ENCODE measurements at regions not wholly inside any gene's neighbourhood (a gene's known extent, or its start where the extent isn't known, plus 50 kb on each side); places are given as distances from the start of the nearest gene placed in this dataset.
"Not testable (repeated sequence)": the region's sequence is repeated elsewhere in the genome, so short reads cannot be mapped to it uniquely, and the experiment has no call there.

DNA sequence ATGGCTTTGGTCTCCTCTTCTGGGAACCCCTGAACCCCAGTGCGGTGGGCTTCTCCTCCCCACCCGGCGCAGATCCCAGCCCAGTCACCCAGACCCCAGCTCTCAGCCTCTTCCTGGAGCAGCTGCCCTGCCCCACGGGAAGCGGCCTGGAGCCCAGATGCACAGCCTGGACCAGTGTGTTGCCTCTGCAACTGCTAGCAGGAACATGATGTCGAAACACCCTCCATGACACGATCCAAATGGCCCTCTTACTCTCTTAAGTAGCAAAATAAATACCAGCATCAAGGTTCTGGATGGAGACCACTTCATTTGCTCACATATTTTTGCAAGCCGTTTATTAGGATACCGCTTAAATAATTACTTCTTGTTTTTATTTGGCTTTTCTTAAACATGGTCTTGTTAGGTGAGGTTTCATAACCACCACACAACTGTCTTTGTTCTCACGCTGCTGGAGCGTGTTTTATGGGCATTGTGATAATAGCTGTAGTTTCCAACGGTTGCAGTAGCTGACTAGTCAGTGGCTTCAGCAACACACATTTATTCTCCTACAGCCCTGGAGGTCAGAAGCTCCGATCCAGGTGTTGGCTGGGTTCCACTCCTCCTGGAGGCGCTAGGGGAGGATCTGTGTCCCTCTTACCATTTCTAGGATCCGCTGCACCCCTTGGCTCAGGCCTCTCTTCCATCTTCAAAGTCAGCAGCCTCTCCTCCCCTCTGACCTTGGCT lies 5453.9 kb upstream of the TPTE start:
- H3K27me3 ChIP-seq (ENCODE audit: control insufficient read depth in 2 of 2, insufficient read depth in 2 of 2, low read length in 2 of 2); H3K36me3 Mint-ChIP-seq; DNase-seq; H3K36me3 ChIP-seq (ENCODE audit: control insufficient read depth in 2 of 3, insufficient read depth in 3 of 3, low read length in 3 of 3); CTCF ChIA-PET; H3K9me3 Mint-ChIP-seq; H3K4me1 Mint-ChIP-seq; H3K4me3 Mint-ChIP-seq; H3K27ac ChIP-seq (ENCODE audit: low read depth, low read length); H3K4me3 ChIP-seq (ENCODE audit: low read length); H3K9me3 ChIP-seq (ENCODE audit: control insufficient read depth in 2 of 3, low read length in 3 of 3); POLR2A ChIA-PET; ATAC-seq; H3K27me3 Mint-ChIP-seq; intact Hi-C loops (cut with micrococcal nuclease); H3K4me1 ChIP-seq (ENCODE audit: control insufficient read depth in 2 of 2, insufficient read depth in 2 of 2, low read length in 2 of 2); H3K27ac Mint-ChIP-seq: not testable (repeated sequence)

DNA sequence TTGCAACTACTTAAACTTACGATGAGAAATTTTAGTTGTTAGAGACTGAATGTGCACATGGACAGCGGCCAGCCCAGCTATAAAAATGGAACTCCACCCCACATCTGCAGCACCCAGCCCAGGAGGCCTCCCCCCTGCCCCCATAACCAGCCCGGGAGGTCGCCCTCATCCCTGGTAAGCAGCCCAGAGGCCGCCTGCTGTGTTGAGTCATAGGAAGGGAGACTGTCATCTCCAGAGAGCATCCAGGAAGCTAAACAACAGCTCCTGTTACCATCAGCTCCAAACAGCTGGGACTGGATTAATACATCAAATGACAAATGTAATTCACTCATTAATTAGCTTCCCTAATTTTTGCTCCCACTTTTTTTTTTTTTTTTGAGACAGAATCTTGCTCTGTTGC lies 5452.7 kb upstream of the TPTE start:
- H3K27ac Mint-ChIP-seq; intact Hi-C loops (cut with micrococcal nuclease); H3K9me3 ChIP-seq (ENCODE audit: control insufficient read depth in 2 of 3, low read length in 3 of 3); H3K27me3 ChIP-seq (ENCODE audit: control insufficient read depth in 2 of 2, insufficient read depth in 2 of 2, low read length in 2 of 2); H3K4me1 Mint-ChIP-seq; POLR2A ChIA-PET; H3K36me3 Mint-ChIP-seq; H3K27me3 Mint-ChIP-seq; H3K4me3 Mint-ChIP-seq; H3K36me3 ChIP-seq (ENCODE audit: control insufficient read depth in 2 of 3, insufficient read depth in 3 of 3, low read length in 3 of 3); DNase-seq; ATAC-seq; H3K9me3 Mint-ChIP-seq; CTCF ChIA-PET; H3K4me3 ChIP-seq (ENCODE audit: low read length); H3K4me1 ChIP-seq (ENCODE audit: control insufficient read depth in 2 of 2, insufficient read depth in 2 of 2, low read length in 2 of 2); H3K27ac ChIP-seq (ENCODE audit: low read depth, low read length): not testable (repeated sequence)

DNA sequence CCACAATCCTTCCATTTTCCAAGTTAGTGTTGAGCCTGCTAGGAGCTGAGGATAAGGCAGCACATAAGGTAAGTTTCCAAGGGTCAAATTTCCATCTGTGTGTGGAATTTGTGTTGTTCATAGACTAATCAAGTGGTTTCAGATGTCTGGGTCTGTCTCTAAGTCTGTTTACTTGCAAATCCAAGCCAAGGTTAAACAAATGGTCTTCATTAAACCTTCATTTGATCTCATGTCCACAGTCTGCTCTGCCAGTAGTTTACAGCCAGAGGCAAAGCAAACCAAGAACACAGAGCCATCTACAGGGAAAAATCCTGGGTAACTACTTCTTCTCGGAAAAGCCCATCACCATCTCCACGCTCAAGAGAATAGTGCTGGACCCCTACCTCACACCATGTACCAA lies 5450.2 kb upstream of the TPTE start:
- H3K9me3 Mint-ChIP-seq; DNase-seq; H3K4me1 Mint-ChIP-seq; H3K36me3 Mint-ChIP-seq; ATAC-seq; H3K27ac Mint-ChIP-seq; H3K4me3 Mint-ChIP-seq; H3K27ac ChIP-seq (ENCODE audit: low read depth, low read length); H3K27me3 ChIP-seq (ENCODE audit: control insufficient read depth in 2 of 2, insufficient read depth in 2 of 2, low read length in 2 of 2); POLR2A ChIA-PET; CTCF ChIA-PET; H3K4me1 ChIP-seq (ENCODE audit: control insufficient read depth in 2 of 2, insufficient read depth in 2 of 2, low read length in 2 of 2); H3K9me3 ChIP-seq (ENCODE audit: control insufficient read depth in 2 of 3, low read length in 3 of 3); H3K4me3 ChIP-seq (ENCODE audit: low read length); H3K36me3 ChIP-seq (ENCODE audit: control insufficient read depth in 2 of 3, insufficient read depth in 3 of 3, low read length in 3 of 3); intact Hi-C loops (cut with micrococcal nuclease); H3K27me3 Mint-ChIP-seq: not testable (repeated sequence)

DNA sequence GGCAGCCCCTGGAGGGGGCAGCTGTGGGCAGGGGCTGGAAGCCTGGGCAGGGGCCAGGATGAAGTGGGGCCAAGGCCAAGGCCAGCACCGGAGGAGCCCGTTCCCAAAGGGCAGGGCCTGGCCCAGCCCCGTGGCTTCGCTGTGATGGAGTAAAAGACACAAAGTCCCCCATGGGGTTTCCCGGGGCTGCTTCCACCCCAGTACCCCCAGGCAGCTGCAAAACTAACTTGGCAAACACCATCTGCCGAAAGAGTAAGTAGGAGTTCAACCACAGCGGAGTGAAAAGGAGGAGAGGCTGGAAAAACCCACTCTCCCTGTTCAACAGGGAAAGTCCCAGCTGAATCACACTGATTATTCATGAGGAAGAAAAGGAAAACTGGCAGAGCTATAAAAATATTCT lies 5444.5 kb upstream of the TPTE start:
- H3K9me3 ChIP-seq (ENCODE audit: control insufficient read depth in 2 of 3, low read length in 3 of 3); DNase-seq; H3K27me3 Mint-ChIP-seq; H3K27ac ChIP-seq (ENCODE audit: low read depth, low read length); H3K27ac Mint-ChIP-seq; H3K27me3 ChIP-seq (ENCODE audit: control insufficient read depth in 2 of 2, insufficient read depth in 2 of 2, low read length in 2 of 2); POLR2A ChIA-PET; H3K4me3 ChIP-seq (ENCODE audit: low read length); H3K4me1 ChIP-seq (ENCODE audit: control insufficient read depth in 2 of 2, insufficient read depth in 2 of 2, low read length in 2 of 2); H3K4me3 Mint-ChIP-seq; H3K4me1 Mint-ChIP-seq; ATAC-seq; H3K36me3 ChIP-seq (ENCODE audit: control insufficient read depth in 2 of 3, insufficient read depth in 3 of 3, low read length in 3 of 3); intact Hi-C loops (cut with micrococcal nuclease); CTCF ChIA-PET; H3K9me3 Mint-ChIP-seq; H3K36me3 Mint-ChIP-seq: not testable (repeated sequence)

DNA sequence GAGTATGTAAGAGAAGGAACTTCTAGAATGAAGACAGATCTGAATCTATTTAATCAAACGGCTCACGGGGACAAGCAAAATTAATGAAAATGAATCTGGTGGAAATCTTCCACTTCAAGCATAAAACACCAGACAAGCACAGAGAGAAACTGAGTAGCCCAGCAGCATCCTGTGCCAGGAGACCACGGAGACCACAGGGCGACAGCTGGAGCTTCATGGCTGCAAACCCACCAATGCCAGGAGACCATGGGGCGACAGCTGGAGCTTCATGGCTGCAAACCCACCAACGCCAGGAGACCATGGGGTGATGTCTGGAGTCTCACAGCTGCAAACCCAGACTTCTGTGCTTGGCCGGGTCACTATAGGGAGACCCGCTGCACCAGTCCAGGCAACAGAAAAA lies 5442.0 kb upstream of the TPTE start:
- H3K4me1 Mint-ChIP-seq; POLR2A ChIA-PET; H3K4me3 Mint-ChIP-seq; CTCF ChIA-PET; H3K9me3 Mint-ChIP-seq; H3K4me1 ChIP-seq (ENCODE audit: control insufficient read depth in 2 of 2, insufficient read depth in 2 of 2, low read length in 2 of 2); DNase-seq; H3K9me3 ChIP-seq (ENCODE audit: control insufficient read depth in 2 of 3, low read length in 3 of 3); H3K27me3 ChIP-seq (ENCODE audit: control insufficient read depth in 2 of 2, insufficient read depth in 2 of 2, low read length in 2 of 2); H3K4me3 ChIP-seq (ENCODE audit: low read length); H3K27me3 Mint-ChIP-seq; H3K36me3 Mint-ChIP-seq; H3K27ac ChIP-seq (ENCODE audit: low read depth, low read length); H3K36me3 ChIP-seq (ENCODE audit: control insufficient read depth in 2 of 3, insufficient read depth in 3 of 3, low read length in 3 of 3); intact Hi-C loops (cut with micrococcal nuclease); ATAC-seq; H3K27ac Mint-ChIP-seq: not testable (repeated sequence)

DNA sequence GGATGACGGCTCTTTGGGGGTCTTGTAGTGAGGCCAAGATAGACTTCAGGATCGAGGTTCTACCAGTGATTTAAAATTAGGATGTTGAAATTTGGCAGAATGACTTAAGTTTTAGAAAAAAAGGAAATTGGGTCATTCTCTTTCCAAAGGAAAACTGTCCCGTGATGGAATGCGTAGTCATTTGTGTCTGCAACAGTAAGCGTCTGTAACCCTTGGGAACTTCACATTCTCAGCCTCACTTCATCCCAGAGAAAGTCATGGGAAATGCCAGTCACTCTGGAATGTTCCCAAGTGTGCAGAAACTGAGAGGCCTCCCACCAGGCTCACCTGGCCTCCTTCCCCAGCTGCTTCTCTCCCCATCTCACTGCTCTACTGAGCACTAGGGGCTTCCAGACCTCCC lies 5441.4 kb upstream of the TPTE start:
- not testable (repeated sequence) for H3K4me1 Mint-ChIP-seq; H3K4me1 ChIP-seq (ENCODE audit: control insufficient read depth in 2 of 2, insufficient read depth in 2 of 2, low read length in 2 of 2); H3K36me3 Mint-ChIP-seq

DNA sequence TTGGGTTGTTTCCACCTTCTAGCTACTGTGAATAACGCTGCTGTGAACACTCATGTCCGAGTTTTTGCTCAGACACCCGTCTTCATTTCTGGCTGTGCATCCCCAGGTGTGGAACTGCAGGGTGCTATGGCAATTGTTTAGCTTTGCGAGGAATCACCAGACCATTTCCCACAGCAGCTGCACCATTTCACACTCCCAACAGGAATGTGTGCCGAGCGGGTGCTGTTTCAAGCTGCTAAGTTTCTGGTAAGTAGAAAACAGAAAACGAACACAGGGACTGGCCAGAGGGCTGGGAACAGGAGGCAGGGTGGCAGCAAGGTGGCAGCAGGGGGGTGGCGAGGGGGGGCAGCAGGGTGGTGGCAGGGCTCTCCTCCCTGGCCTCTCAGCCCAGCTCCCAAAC lies 5437.1 kb upstream of the TPTE start:
- ATAC-seq; H3K27ac Mint-ChIP-seq; DNase-seq; H3K4me1 ChIP-seq (ENCODE audit: control insufficient read depth in 2 of 2, insufficient read depth in 2 of 2, low read length in 2 of 2); H3K9me3 ChIP-seq (ENCODE audit: control insufficient read depth in 2 of 3, low read length in 3 of 3); H3K27me3 Mint-ChIP-seq; H3K4me1 Mint-ChIP-seq; H3K36me3 ChIP-seq (ENCODE audit: control insufficient read depth in 2 of 3, insufficient read depth in 3 of 3, low read length in 3 of 3); H3K27me3 ChIP-seq (ENCODE audit: control insufficient read depth in 2 of 2, insufficient read depth in 2 of 2, low read length in 2 of 2); H3K4me3 Mint-ChIP-seq; intact Hi-C loops (cut with micrococcal nuclease); H3K27ac ChIP-seq (ENCODE audit: low read depth, low read length); H3K36me3 Mint-ChIP-seq; H3K9me3 Mint-ChIP-seq; POLR2A ChIA-PET; H3K4me3 ChIP-seq (ENCODE audit: low read length); CTCF ChIA-PET: not testable (repeated sequence)

More for the DNA sequence above, 5441.4 kb upstream of the TPTE start:
- CTCF ChIA-PET; intact Hi-C loops (cut with micrococcal nuclease); H3K4me3 ChIP-seq (ENCODE audit: low read length); H3K4me3 Mint-ChIP-seq; H3K9me3 ChIP-seq (ENCODE audit: control insufficient read depth in 2 of 3, low read length in 3 of 3); ATAC-seq; H3K27me3 Mint-ChIP-seq; H3K27ac Mint-ChIP-seq; H3K27me3 ChIP-seq (ENCODE audit: control insufficient read depth in 2 of 2, insufficient read depth in 2 of 2, low read length in 2 of 2); H3K27ac ChIP-seq (ENCODE audit: low read depth, low read length); H3K9me3 Mint-ChIP-seq; H3K36me3 ChIP-seq (ENCODE audit: control insufficient read depth in 2 of 3, insufficient read depth in 3 of 3, low read length in 3 of 3); POLR2A ChIA-PET; DNase-seq: not testable (repeated sequence)
